ENCODE measurements at regions not wholly inside any gene's neighbourhood (a gene's known extent, or its start where the extent isn't known, plus 50 kb on each side); places are given as distances from the start of the nearest gene placed in this dataset.

DNA sequence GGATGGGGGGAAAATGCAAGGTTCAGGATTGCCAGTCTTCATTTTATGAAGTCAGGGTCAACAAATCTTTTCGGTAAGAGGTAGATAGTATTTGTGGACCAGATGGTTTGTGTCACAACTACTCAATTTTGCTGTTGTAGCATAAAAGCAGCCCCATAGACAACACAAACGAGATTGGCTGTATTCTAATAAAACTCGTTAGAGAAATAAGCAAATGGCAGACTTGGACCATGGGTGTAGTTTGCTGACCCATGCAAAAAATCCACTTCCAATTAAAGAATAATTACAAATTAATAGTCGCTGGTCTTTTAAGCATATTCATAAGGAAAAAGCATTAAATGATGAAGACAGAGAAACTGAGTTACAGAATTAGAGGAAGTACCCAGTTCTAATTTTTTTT, 247.1 kb downstream of the CRPPA start:
- no peaks in the 10 kb centered on the region for H3K9me3 ChIP-seq (ENCODE audit: control insufficient read depth, insufficient read depth, low read depth, low read length)
- H2AFZ ChIP-seq (ENCODE audit: low read length), result no peak overlapping the region
- no peaks in the 10 kb centered on the region for H3K27me3 ChIP-seq (ENCODE audit: control insufficient read depth, insufficient read depth, low read length)
- no peaks in the 10 kb centered on the region for H3K79me2 ChIP-seq (ENCODE audit: control insufficient read depth, insufficient read depth, low read length)
- DNase-seq (ENCODE audit: low read depth in 2 of 2), result no peak
- no peak overlapping the region for H3K4me3 ChIP-seq (replicated peaks in 1 of 4; ENCODE audit: control extremely low read depth in 1 of 4, insufficient read depth in 1 of 4, low read depth in 3 of 4, low read length in 4 of 4)
- H3K9ac ChIP-seq (ENCODE audit: insufficient read depth, low read length), result no peak overlapping the region
- no peaks in the 10 kb centered on the region for H3K4me1 ChIP-seq (ENCODE audit: control insufficient read depth, extremely low read depth, insufficient read depth, low read length)
- no peak overlapping the region for H3K27ac ChIP-seq (ENCODE audit: insufficient read depth, low read length)
- no peaks in the 10 kb centered on the region for H3K36me3 ChIP-seq (ENCODE audit: control insufficient read depth, insufficient read depth, low read length)
- no peak for TF ChIP-seq EZH2 (IDR thresholded peaks at IDR 0.05; ENCODE audit: low read length, missing control alignments)
- TF ChIP-seq, protein P1, sequence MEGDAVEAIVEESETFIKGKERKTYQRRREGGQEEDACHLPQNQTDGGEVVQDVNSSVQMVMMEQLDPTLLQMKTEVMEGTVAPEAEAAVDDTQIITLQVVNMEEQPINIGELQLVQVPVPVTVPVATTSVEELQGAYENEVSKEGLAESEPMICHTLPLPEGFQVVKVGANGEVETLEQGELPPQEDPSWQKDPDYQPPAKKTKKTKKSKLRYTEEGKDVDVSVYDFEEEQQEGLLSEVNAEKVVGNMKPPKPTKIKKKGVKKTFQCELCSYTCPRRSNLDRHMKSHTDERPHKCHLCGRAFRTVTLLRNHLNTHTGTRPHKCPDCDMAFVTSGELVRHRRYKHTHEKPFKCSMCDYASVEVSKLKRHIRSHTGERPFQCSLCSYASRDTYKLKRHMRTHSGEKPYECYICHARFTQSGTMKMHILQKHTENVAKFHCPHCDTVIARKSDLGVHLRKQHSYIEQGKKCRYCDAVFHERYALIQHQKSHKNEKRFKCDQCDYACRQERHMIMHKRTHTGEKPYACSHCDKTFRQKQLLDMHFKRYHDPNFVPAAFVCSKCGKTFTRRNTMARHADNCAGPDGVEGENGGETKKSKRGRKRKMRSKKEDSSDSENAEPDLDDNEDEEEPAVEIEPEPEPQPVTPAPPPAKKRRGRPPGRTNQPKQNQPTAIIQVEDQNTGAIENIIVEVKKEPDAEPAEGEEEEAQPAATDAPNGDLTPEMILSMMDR (conservative IDR thresholded peaks at IDR 0.05 in 1 of 2, IDR thresholded peaks at IDR 0.05 in 1 of 2; ENCODE audit: low read depth in 1 of 2, low read length in 2 of 2), result no peak
- no peaks in the 10 kb centered on the region for H4K20me1 ChIP-seq (ENCODE audit: control insufficient read depth, extremely low read depth, insufficient read depth, low read length)
- H3K4me2 ChIP-seq (ENCODE audit: extremely low read depth, insufficient read depth, low read length), result no peak overlapping the region

DNA sequence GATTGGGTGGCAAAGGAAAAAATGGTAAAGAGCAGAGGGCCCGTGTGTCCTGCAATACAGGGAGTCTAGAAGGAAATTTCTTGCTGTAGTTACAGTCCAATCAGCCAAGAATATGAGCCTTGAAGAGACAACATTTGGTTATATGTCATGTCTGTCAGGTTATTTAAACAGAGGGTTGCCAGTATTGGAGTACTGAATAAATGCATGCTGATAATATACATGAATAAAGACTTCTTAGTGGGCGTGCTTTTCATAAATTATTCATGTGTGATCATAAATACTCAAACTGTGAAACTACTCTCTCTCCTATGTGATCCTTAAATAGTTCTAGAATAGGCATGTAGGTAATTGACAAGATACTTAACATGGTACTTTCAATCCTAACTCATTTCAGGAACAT, 249.0 kb downstream of the CRPPA start:
- Histone ChIP-seq H2AFZ (ENCODE audit: low read length) (no peak overlapping the region), H3K4me1 (ENCODE audit: control insufficient read depth, extremely low read depth, insufficient read depth, low read length) (no peaks in the 10 kb centered on the region), H3K27ac (ENCODE audit: insufficient read depth, low read length) (no peak overlapping the region), H3K9ac (ENCODE audit: insufficient read depth, low read length) (no peak overlapping the region), H3K36me3 (ENCODE audit: control insufficient read depth, insufficient read depth, low read length) (no peaks in the 10 kb centered on the region), H3K4me3 (replicated peaks in 1 of 4; ENCODE audit: control extremely low read depth in 1 of 4, insufficient read depth in 1 of 4, low read depth in 3 of 4, low read length in 4 of 4) (no peak overlapping the region), H3K27me3 (ENCODE audit: control insufficient read depth, insufficient read depth, low read length) (no peaks in the 10 kb centered on the region), H3K9me3 (ENCODE audit: control insufficient read depth, insufficient read depth, low read depth, low read length) (no peaks in the 10 kb centered on the region), H3K79me2 (ENCODE audit: control insufficient read depth, insufficient read depth, low read length) (no peaks in the 10 kb centered on the region), H4K20me1 (ENCODE audit: control insufficient read depth, extremely low read depth, insufficient read depth, low read length) (no peaks in the 10 kb centered on the region), H3K4me2 (ENCODE audit: extremely low read depth, insufficient read depth, low read length) (no peak overlapping the region)
- no peak for DNase-seq (ENCODE audit: low read depth in 2 of 2)
- TF ChIP-seq EZH2 (IDR thresholded peaks at IDR 0.05; ENCODE audit: low read length, missing control alignments), result no peak
- TF ChIP-seq, protein P1 (conservative IDR thresholded peaks at IDR 0.05 in 1 of 2, IDR thresholded peaks at IDR 0.05 in 1 of 2; ENCODE audit: low read depth in 1 of 2, low read length in 2 of 2), result no peak

DNA sequence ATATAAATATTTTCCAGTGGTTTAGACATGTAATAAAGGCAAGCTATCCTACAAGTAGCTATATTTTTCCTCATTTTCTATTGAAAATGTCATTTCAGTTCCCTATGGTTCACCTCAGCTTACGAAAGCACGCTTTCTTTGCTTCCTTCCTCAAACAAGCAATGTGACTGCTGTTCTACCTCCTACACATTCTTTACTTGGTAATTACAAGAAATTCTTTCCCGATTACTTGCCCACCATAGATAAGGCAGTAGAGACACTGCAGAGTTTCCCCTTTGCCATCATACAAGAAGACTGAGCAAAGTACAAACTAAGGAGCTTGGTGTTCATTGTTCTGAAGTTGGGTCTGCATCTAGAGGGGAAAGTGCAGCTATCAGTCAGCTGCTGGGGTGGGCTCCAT, 249.4 kb downstream of the CRPPA start:
- Histone ChIP-seq H3K79me2 (ENCODE audit: control insufficient read depth, insufficient read depth, low read length) (no peaks in the 10 kb centered on the region), H3K27me3 (ENCODE audit: control insufficient read depth, insufficient read depth, low read length) (no peaks in the 10 kb centered on the region), H3K4me2 (ENCODE audit: extremely low read depth, insufficient read depth, low read length) (no peak overlapping the region), H2AFZ (ENCODE audit: low read length) (no peak overlapping the region), H4K20me1 (ENCODE audit: control insufficient read depth, extremely low read depth, insufficient read depth, low read length) (no peaks in the 10 kb centered on the region), H3K9ac (ENCODE audit: insufficient read depth, low read length) (no peak overlapping the region), H3K4me1 (ENCODE audit: control insufficient read depth, extremely low read depth, insufficient read depth, low read length) (no peaks in the 10 kb centered on the region), H3K9me3 (ENCODE audit: control insufficient read depth, insufficient read depth, low read depth, low read length) (no peaks in the 10 kb centered on the region), H3K4me3 (replicated peaks in 1 of 4; ENCODE audit: control extremely low read depth in 1 of 4, insufficient read depth in 1 of 4, low read depth in 3 of 4, low read length in 4 of 4) (no peak overlapping the region), H3K27ac (ENCODE audit: insufficient read depth, low read length) (no peak overlapping the region), H3K36me3 (ENCODE audit: control insufficient read depth, insufficient read depth, low read length) (no peaks in the 10 kb centered on the region)
- peak in 1 of 2 donors; percentile 78 for DNase-seq (ENCODE audit: low read depth in 2 of 2)
- no peak for TF ChIP-seq EZH2 (IDR thresholded peaks at IDR 0.05; ENCODE audit: low read length, missing control alignments)
- TF ChIP-seq, protein P1 (conservative IDR thresholded peaks at IDR 0.05 in 1 of 2, IDR thresholded peaks at IDR 0.05 in 1 of 2; ENCODE audit: low read depth in 1 of 2, low read length in 2 of 2), result no peak
